ENCODE measurements at regions not wholly inside any gene's neighbourhood (a gene's known extent, or its start where the extent isn't known, plus 50 kb on each side); places are given as distances from the start of the nearest gene placed in this dataset.

DNA sequence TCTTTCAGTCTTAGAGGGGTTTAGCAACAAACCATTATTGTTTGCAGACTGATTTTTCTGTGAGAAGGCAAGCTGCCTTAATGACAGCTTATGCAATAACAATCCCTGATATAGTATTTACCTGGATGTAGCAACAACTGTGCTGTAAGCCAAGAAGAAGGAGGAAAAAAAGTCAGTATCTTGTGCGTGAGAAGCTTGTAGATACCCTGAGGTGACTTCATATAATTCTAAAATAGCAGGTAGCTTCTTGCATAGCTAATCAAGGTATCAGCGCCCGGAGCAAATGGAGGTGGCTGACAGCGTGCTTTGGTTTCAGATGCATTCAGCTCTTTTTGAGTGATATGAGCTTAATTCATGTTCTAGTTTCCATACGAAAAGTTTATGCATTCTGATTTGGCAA, 309.8 kb downstream of the KLF5 start:
- no peak for DNase-seq

DNA sequence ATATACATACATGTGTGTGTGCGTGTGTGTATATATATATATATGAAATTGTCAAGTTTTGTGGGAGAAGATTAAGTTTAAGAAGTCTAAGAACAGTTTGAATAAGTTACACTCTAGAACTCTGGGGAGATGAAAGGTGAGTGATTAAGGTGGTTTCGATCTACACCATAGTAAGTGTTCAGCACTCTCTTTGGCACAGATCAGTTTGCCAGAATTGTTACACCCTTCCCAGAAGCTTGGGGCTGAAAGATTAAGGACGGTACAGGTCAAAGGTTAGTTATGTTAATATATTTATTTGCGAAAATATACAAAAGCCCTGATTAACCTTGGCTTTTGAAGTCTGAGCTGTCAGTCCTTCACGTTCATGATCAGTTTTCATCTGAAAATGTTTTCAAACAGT, 309.1 kb downstream of the KLF5 start:
- no peak for DNase-seq

DNA sequence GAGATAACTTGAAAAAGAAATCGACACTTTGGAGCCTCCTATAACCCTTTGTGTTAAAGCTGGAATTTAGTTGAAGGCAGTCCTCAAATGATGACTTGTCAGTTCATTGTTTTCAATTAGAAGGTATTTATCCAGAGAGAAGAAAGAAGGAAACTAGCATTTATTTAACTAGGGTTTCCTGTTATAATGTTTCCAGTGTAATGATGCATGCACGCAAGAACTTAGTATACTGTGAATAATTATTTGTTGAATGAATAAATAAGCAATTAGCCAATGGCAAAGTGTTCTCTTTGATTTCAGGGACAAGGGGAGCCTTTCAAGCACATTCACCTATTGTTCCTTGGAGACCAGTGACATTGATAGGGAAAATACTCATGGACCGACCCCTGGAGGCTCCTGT, 307.4 kb downstream of the KLF5 start:
- DNase-seq = no peak

DNA sequence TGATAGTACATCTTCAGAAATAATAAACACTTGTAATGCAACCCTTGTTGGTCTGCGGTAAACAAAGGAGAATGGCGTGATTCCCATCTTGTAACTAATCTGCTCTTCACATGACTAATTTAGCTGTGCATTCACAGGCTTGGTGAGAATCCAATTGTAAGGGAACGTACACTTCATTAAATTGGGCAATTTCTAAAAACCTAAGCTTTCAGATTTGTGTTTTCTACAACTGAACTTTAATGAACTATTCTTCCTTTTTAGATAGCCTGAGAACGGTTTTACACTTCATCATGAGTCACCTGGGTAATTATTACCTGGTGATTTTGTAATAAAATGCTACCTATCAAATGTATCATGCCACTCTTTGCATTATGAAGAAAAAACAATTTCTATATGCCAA, 306.9 kb downstream of the KLF5 start:
- no peak for DNase-seq

DNA sequence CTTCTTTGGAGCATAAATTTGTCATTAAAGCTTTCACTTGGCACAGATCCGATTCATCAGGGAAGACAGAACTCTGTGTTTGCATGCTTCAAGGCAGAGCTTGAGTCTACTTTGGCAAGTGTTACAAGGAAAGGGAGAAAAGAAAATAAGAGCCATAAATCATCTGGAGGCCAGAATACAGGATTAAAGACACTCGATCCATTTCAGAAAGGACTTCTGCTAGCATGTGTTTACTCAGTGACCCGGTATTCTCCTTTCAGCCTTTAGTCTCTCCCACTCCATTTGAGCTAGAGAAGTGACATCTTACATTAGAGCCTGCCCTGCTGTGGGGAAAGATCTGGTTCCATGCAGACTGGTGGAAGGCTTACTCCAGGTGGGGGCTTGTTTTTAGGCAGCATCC, 306.4 kb downstream of the KLF5 start:
- no peak for DNase-seq

DNA sequence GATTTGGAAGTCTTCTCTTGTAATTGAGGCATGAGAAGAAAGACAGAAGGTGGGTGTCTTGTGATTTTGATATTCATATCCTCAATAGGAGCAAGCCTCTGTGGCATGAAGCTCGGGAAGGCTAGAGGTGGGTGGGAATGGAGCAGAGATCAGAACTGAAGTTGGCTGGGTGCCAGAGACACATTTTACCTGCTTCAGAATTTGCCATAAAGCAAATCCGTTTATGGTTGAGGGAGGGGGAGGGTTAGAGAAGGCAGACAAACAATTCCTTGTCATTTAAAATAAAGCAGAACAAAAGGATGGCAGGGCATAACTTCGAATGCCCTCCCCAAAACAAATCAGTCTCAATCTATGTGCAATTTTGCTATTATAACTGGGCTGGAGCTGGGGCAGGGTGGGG, 305.9 kb downstream of the KLF5 start:
- no peak for DNase-seq

DNA sequence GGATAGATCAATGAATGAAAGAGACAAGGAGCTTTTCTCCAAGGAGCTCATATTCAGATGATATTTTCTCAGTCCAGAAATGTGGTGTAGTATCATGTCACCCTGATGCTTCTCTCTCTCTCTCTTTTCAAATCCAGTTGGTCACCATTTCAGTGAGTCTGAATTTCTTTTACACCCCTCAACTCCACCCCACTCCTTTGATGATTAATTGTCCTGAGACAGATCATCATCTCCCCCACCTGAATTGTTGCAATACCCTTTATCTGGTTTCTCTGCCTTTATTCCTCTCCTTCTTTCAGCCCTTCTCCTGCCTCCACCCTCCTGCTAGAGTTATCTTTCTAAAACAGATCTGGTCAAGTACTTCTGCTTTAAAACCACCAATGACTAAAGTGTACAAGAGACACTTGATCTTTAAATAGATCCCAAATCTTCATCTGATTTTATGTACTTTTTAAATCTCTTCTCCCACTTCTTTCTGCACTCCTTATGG, 299.8 kb downstream of the KLF5 start:
- DNase-seq = no peak

DNA sequence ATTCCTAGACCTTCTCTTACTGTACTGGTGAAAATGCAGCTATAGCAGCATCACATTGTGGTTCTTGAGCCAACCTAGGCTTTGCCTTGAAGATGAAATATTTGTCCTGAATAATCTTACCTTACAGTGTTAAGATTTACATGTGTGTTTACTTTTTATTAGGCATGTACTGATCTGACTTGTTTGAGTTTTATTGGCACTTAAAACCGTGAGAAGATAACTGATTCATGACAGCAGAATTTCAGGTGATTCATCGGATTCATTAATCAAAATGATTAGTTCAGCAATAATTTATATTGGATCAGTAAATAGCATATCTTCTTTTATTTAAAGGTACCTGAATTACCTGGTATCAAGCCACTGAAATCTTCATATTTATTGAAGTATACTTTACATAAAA, 296.3 kb downstream of the KLF5 start:
- no peak for DNase-seq

DNA sequence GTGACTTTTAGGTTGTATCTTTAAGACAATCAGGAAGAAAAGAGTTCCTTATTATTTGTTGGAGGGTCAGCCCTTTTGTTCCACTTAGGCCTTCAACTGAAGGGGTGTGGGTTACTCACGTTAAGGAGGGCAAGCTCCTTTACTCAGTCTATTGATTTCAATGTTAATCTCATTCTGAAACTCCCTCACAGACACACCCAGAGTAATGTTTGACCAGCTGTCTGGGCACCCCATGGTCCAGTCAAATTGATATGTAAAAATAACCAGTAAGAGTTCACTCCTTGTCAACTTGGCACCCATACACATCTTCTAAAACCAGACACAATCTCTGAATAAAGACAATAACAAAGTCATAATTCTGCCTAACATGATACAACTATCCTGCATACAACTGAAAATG, 292.9 kb downstream of the KLF5 start:
- DNase-seq = no peak

DNA sequence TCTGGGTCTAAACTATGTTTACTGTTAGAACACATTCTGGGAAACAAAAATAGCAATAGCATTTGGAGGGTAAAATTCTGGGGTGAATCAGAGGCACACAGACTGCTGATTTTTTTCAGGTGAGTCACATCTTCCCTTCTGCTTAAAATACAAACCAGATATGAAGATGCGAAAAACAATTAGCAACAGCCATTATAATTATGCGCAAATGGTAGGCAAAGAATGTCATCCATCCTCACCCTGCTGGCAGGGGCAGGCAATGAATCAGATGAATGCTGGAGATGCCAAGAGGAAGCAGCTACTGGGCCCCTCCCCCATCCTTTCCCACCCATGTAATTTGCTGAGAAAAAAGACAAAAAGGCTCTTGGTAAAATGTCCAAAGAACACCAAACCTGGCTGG, 282.9 kb downstream of the KLF5 start:
- no peak for DNase-seq

DNA sequence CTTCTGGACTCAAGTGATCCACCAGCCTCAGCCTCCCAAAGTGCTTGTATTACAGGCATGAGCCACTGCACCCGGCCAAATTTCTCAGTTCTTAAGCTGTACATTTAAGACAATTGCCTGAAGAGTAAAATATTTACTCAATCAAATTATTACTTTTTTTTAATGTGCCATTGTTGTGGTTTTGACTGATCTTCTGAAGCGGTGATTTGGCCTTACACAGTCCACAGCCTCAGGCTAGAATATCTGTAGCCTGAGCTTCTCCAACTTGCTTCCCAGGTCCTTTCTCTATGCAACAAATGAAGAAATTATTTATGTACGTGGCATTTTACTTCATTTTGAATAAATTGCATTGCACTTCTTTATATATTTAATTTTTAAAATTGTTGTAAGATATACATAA, 281.3 kb downstream of the KLF5 start:
- no peak for DNase-seq

DNA sequence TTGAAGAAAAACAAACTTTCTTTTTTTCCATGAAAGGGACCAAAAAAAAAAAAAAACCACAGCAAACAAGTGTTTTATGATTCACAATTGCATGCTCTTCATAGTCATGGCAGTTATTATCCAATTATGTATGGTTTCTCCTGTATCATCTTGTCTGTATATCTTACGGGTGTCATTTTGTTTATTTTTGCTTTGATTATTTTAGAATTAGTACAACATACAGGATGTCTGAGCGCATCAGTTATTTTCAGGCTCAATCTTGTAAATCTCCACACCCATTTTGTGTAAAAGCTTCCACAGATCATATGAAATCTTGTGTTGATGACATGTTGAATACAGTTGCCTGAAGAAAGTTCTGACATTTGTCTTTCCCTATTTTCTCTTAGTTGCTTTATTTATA, 280.3 kb downstream of the KLF5 start:
- DNase-seq = no peak

DNA sequence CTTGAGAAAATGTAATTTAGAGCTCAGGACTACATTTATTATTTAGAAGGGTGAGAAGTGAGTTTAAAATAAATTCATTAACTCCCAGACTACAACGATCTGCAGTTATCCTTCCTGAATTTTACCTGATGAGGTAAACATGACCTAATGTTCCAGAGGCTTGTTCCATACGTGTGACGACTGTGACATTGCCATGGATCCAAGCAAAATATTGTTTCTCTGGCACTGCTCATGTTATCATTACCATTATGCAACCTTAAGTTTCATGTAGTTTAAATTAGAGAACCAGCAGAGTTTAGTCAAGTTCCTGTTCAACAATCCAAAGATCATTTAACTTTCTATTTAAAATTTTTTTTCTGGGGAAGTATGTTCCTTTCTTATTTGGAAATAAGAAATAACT, 279.6 kb downstream of the KLF5 start:
- no peak for DNase-seq

DNA sequence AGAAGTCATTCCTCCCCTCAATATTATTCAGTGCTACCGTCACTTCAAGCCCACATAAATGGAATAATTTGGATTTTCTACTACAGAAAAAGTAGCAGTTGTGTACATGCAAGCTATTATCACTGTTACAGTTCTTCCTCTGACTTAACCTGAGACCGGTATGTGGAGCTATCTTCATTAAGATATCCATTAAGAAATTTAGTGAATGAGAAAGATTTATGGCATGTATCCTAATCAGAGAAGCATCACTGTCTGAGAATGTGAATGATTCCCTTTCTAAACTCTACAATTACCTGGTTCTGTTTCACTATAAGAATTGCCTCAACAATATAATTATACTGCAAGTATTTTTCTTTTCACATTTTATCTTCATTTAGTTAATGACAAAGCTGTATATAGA, 278.7 kb downstream of the KLF5 start:
- DNase-seq = no peak

DNA sequence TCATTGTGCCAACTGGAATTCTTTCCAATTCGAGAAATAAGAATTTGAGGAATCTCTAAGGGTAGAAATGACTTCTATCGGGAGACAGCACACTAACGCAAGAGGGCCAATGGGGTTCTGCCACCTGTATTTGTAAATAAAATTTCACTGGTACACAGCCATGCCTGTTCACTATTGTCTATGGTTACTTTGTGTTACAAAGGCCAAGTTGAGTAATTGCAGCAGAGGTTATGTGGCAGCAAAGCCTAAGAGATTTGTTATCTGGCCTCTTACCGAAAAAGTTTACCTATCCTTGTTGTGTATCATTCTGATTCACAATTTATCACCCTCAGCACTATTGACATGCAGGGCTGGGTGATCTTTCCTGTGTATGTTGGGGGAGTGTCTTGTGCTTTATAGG, 278.0 kb downstream of the KLF5 start:
- DNase-seq = no peak

DNA sequence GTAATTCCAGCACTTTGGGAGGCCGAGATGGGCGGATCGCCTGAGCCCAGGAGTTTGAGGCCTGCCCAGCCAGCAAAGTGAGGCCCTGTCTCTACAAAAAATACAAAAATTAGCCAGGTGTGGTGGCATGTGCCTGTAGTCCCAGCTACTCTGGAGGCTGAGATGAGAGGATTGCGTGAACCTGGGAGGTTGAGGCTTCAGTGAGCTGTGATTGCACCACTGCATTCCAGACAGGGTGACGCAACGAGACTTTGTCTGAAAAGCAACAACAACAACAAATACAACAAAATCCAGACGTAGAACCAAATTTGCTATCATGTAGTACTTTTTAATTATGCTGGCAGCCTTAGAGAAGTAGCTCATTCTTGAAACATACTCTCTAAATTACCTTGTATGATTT, 277.1 kb downstream of the KLF5 start:
- DNase-seq = no peak

DNA sequence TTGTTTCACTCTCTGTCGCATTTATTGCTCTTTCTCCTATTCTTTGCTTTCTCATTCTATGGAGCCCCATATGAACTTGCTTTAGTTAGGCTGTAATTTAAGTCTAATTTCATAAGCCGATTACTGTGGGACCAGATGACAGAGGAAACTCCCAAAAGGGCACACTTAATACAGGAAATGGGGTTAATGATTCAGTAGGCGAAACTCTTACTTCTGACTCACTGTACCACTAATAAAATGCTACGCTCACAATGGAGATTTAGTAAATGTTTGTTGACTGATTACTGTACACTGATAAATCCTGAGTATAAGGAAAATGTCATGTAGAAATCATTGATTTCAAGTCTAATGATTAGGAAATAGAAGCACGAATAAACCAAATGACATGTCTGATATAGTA, 276.4 kb downstream of the KLF5 start:
- no peak for DNase-seq

DNA sequence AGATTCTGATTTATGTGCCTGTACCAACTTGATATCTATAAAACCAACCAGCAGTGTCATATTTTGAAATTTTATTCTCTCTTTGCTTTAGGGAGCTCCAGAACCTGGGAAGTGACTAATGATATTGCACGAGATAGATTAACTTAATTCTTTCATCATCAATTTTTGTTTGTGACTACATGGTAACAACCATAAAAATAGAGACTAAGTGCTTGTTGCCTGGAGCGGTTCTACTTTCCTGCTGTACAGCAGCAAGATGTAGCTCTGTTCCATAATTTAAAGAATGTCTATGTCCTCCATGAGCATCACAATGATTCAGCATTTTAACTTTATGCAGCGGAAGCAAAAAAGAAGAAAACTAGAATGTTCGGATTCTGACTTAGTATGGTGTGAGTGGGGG, 275.6 kb downstream of the KLF5 start:
- DNase-seq = no peak

DNA sequence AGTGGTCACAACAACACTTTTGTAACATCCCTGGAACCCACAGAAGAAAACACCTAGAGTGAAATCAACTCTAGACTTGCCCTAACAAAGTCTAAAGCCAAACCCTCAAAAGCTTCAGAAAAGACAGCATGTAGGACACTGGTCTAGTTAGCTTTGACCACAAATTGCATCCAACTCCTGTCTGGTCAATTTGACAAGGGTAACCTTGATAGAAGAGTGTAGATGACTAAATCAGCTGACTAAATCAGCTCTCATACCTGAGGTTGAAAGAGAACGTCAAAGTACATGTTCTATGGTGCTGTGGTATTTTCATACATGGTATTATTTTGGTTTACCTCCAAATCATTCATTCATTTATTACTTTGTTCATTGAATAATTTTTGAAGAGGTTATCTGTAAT, 272.8 kb downstream of the KLF5 start:
- DNase-seq = no peak

DNA sequence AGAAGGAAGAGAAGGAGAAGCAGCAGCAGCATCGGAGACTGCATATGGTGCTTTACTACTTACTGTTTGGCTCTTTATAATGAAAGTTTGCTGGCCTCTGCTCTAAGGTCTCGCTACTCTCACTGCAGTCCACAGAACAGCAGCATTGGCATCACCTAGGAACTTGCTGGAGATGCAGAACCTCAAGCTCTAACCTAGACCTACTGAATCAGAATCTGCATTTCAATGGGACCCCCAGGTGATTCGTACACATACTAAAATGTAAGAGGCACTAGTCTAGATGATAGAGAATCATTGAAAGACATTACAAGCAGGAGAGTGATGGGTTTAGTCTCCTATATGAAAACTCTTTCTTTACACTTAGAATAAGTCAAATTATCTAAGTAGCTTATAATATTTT, 270.6 kb downstream of the KLF5 start:
- DNase-seq = no peak

DNA sequence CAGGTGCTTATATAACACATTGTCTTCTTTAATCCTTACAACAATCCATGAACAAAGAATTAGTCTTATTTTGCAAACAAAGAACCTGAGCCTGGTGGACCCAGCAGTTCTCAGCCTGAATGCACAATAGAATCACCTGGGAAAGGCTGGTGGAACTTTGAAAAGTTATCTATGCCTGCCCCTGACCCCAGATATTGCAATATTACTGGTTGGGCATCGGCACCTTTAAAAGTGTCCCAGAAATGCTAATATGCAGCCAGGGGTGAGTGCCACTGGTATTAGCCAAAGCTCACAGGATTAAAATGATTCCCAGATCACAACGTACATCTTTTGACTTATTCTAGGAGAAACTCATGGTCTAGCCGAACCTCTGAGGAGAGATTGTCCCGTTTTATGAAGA, 268.8 kb downstream of the KLF5 start:
- DNase-seq = no peak

DNA sequence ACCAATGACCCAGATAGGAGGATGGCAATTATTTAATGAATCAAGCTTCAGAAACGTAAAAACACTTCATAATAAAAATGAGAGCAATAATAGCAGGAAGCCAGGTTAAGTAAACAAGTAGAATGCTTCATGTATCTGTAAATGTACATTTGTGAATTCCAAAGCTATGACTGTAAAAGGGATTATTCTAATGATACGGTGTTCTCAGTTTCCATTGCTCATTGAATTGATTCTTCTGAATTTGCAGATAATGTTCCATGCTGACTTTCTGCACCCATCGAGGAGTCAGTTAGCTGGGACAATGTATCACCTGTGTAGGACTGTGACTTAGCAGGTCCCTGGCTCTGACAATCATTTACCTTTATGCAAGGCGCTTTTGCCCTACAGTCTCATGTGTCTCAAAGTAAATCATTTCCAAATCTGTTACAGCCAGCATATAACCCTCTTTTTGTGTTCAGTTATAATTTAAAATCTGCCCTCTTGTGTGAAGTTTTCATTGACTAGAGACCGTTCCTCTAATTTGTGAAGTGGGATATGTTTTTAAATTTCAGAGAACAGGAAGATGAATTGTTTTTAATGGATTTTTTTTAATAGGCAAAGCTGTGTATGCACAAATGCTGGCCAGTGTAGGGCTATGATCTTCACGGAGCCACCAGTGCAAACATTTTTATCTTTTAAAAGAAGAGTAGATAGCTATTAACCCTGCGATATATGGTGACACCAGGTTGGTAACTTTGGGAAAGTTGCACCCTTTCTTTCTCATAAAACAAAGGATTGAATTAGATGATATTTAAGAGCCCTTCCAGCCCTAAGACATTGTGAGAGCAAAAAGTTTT, 267.1 kb downstream of the KLF5 start:
- no peak for DNase-seq

DNA sequence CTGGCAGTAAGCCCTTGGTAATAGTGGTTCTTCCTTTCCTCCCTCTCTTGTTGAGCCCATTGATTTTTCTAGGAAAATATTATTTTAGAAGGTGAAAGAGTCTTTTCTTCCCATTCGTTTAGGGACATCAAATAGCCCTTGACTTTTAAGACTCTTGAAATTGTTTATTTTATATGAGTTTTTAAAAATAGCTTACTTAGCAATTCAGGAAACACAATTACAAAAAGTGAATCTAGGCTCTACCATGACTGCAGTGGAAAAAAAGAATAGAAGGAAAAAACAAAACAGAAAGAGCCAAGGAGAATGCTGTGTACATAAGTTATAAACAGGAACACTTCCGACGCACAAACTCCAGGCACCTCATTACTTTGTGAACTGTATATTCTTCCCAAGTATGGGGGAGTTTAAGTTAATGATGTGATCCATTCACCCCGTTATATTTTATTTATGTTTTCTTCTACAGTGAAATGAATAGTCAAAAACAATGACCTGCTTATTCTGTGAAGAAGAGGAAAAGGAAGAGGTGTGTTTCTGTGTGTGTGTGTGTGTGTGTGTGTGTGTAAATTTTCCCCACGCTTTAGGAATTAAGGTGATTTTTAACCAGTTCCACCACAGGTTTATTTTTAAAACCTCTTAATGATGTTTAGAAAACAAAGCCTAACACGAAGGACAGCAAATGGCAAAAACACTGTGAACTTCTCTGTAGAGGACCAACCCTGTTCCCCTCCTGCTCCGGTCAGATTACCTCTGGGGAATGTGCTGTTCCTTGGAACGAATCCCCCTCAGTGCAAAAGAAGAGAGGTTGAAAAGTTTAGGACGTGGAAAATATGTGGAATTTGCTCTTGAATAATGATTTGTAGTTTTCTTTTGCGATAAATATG, 266.3 kb downstream of the KLF5 start:
- DNase-seq = no peak

DNA sequence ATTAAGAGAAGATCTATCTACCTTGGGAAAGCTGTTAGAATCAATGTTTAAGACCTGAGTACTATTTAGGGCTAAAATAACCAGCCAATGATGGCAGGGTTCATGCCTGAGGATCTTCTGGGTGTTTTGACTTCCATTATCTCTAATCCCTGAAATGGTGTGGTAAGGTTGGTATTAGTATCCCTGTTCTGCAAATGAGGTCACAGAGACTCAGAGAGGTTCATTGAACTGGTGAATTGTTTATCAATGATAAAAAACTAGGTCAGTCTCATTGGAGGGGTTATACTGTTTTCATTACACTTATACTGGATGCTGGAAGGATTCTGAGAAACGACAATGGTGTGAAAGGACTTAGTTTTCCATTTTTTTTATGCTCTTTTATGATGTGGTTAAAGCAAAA, 264.8 kb downstream of the KLF5 start:
- DNase-seq = no peak
